Nephron progenitor cell (in vitro differentiated cells): ENCODE measurements at regions not wholly inside any gene's neighbourhood (a gene's known extent, or its start where the extent isn't known, plus 50 kb on each side); places are given as distances from the start of the nearest gene placed in this dataset.

Source experiments
- DNase-seq: peaks from one replicate; pipeline ENCODE4 v3.0.0; 2021
- H3K27ac Mint-ChIP-seq: 2 replicates; pipeline ENCODE4 v1.8.0; 2021; ENCODE audit warnings: mild to moderate bottlenecking, moderate library complexity, mixed read lengths
- H3K27me3 Mint-ChIP-seq: 2 replicates; pipeline ENCODE4 v1.8.0; 2021; ENCODE audit warnings: mild to moderate bottlenecking, low read depth, mixed read lengths; ENCODE audit not compliant: poor library complexity
- H3K36me3 Mint-ChIP-seq: 2 replicates; pipeline ENCODE4 v1.8.0; 2021; ENCODE audit warnings: low read depth, mixed read lengths
- H3K4me1 Mint-ChIP-seq: 2 replicates; pipeline ENCODE4 v1.8.0; 2021; ENCODE audit warnings: mixed read lengths
- H3K4me3 Mint-ChIP-seq: 2 replicates; pipeline ENCODE4 v1.8.0; 2021; ENCODE audit warnings: mild to moderate bottlenecking, moderate library complexity, mixed read lengths
- H3K9me3 Mint-ChIP-seq: 2 replicates; pipeline ENCODE4 v1.8.0; 2021; ENCODE audit warnings: mild to moderate bottlenecking, moderate library complexity, mixed read lengths
- TF ChIP-seq, protein P1 (sequence below): fragments of 200-600 bp; sonication (generic); IDR thresholded peaks from 2 replicates; pipeline ENCODE4 v1.5.0; 2021; ENCODE audit warnings: antibody characterized with exemption

DNA sequence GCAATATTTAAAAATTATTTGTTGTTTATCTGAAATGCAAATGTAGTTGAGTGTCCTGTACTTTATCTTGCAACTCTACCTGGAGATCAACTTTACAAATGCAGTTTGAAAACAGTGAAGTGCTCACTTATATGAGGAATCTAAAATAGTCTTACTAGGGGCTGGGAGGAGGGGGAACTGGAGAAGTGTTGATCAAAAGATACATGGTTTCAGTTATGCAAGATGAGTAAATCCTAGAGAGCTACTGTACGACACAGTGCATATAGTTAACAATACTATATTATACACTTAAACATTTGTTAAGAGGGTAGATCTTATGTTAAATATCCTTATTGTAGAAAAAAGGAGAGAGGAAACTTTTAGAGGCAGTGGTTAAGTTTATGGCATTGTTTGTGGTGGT lies 241.9 kb downstream of the BCL11A start:
- H3K27ac Mint-ChIP-seq: no peak overlapping the region
- H3K4me3 Mint-ChIP-seq: no peak overlapping the region
- TF ChIP-seq, protein P1, sequence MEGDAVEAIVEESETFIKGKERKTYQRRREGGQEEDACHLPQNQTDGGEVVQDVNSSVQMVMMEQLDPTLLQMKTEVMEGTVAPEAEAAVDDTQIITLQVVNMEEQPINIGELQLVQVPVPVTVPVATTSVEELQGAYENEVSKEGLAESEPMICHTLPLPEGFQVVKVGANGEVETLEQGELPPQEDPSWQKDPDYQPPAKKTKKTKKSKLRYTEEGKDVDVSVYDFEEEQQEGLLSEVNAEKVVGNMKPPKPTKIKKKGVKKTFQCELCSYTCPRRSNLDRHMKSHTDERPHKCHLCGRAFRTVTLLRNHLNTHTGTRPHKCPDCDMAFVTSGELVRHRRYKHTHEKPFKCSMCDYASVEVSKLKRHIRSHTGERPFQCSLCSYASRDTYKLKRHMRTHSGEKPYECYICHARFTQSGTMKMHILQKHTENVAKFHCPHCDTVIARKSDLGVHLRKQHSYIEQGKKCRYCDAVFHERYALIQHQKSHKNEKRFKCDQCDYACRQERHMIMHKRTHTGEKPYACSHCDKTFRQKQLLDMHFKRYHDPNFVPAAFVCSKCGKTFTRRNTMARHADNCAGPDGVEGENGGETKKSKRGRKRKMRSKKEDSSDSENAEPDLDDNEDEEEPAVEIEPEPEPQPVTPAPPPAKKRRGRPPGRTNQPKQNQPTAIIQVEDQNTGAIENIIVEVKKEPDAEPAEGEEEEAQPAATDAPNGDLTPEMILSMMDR: no peak
- no peaks in the 10 kb centered on the region for H3K9me3 Mint-ChIP-seq
- DNase-seq: no peak
- no peaks in the 10 kb centered on the region for H3K36me3 Mint-ChIP-seq
- peaks cover 17% of the 10 kb centered on the region for H3K27me3 Mint-ChIP-seq
- H3K4me1 Mint-ChIP-seq: peaks cover 50% of the 10 kb centered on the region

DNA sequence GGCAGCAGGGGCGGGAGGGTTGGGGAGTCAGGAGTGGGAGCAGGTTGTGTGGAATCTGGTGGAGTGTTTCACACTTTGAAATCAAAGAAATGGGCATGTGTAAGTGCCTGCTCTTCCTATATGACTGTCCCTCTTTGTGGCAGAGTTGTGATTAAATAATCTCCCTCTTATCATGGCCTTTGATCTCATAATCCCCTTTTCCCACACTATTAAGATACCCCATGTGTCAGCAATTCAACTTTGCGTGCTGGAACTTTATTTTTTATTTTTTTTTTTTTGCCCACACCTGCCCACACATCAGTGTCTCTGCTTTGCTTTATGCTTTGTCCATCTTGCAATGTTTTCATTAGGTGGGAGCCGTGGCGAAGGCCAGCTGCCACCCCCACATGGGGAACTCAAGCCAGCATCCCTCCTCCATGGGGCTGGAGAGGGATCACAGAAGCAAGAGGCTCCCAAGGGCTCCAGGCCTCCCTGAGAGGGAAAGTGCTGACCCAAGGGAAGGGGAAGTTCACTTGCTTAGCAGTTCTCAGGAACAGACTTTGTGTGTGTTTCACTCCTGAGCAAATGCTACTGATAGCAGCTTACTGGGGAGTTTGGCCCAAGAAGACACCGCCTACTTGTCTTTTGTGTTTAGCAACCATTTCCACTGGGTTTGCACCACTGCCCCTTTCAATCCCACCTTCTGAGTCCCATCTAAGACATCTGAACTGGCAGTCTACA lies 243.4 kb downstream of the BCL11A start:
- Mint-ChIP-seq H3K27me3 (peaks cover 13% of the 10 kb centered on the region), H3K4me1 (peaks cover 52% of the 10 kb centered on the region), H3K4me3 (no peak overlapping the region), H3K36me3 (no peaks in the 10 kb centered on the region), H3K27ac (no peak overlapping the region), H3K9me3 (no peaks in the 10 kb centered on the region)
- DNase-seq: no peak
- TF ChIP-seq, protein P1: no peak

GRCh38 chr2:60309336-60309735 lies 244.1 kb downstream of the BCL11A start:
- H3K27me3 Mint-ChIP-seq: peaks cover 14% of the 10 kb centered on the region
- no peaks in the 10 kb centered on the region for H3K9me3 Mint-ChIP-seq
- TF ChIP-seq, protein P1: no peak
- H3K36me3 Mint-ChIP-seq: no peaks in the 10 kb centered on the region
- no peak for DNase-seq
- peaks cover 51% of the 10 kb centered on the region for H3K4me1 Mint-ChIP-seq
- peak overlapping the region; percentile 49 for H3K4me3 Mint-ChIP-seq
- H3K27ac Mint-ChIP-seq: peak overlapping the region; percentile 12

DNA sequence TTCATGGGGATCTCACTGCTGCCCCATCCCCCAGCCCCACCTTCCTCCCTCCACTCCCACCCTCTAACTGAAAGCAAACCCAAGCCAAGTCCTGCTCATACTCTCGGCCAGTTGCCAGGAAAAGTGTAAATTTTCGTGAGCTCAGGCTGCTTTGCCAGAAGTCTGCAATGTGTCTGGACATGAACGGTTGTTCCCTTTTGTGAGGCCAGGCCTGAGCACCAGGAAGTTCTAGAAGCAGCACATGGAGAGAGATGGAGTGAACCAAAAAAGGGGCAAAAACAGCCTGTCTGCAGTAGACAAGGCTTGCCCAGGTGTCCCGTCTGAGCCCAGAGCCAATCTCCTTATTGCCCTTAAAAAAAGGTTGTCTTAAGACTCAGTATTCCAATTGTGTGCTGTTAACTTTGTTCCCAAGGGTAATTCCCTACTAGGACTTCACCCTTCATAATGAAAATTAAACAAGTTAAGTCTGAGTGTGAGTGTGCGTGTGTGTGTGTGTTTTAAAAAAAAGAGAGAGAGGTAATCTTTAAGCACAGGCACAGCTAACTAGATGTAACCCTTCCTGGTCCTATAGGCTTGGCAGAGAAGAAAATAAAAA lies 247.1 kb downstream of the BCL11A start:
- no peak for DNase-seq
- peak overlapping the region; percentile 47 for H3K27ac Mint-ChIP-seq
- TF ChIP-seq, protein P1: no peak
- H3K4me1 Mint-ChIP-seq: peaks cover 51% of the 10 kb centered on the region
- no peak overlapping the region for H3K4me3 Mint-ChIP-seq
- peaks cover 13% of the 10 kb centered on the region for H3K27me3 Mint-ChIP-seq
- H3K36me3 Mint-ChIP-seq: no peaks in the 10 kb centered on the region
- no peaks in the 10 kb centered on the region for H3K9me3 Mint-ChIP-seq

GRCh38 chr2:60303680-60304079 lies 249.8 kb downstream of the BCL11A start:
- no peaks in the 10 kb centered on the region for H3K36me3 Mint-ChIP-seq
- H3K4me1 Mint-ChIP-seq: peaks cover 36% of the 10 kb centered on the region
- no peak overlapping the region for H3K27ac Mint-ChIP-seq
- H3K4me3 Mint-ChIP-seq: no peak overlapping the region
- DNase-seq: no peak
- H3K9me3 Mint-ChIP-seq: no peaks in the 10 kb centered on the region
- H3K27me3 Mint-ChIP-seq: peaks cover 10% of the 10 kb centered on the region
- TF ChIP-seq, protein P1: no peak
